IMR-90 (cell line): ENCODE measurements at regions not wholly inside any gene's neighbourhood (a gene's known extent, or its start where the extent isn't known, plus 50 kb on each side); places are given as distances from the start of the nearest gene placed in this dataset.

ENCODE experiments used
- ATAC-seq: fragments of 200-7000 bp; cut with Tn5 transposase; 2 replicates; pipeline ENCODE4 v1.9.1; 2020; ENCODE audit warnings: low read depth, mild to moderate bottlenecking, moderate library complexity
- BruUV-seq: library from RNA; stranded (reverse); fragments of 400-500 nt; replicated peaks from 2 replicates; lab custom pipeline; 2021; lab: Mats Ljungman, UMichigan
- CTCF ChIA-PET: fragments of 300-600 bp; formaldehyde crosslinking; extraction: SDS; loops from one replicate; lab custom pipeline; 2021; ENCODE audit warnings: antibody characterized with exemption; lab: Yijun Ruan, JAX
- POLR2A ChIA-PET: fragments of 300-600 bp; sonication (Branson Sonifier 250); formaldehyde crosslinking; loops from one replicate; lab custom pipeline; 2022; ENCODE audit warnings: antibody characterized with exemption; ENCODE audit not compliant: unreplicated experiment; lab: Charles Lee
- DNase-seq: peaks from one replicate; pipeline ENCODE4 v3.0.0; 2013
- H2AFZ ChIP-seq: replicated peaks from 2 replicates; pipeline ENCODE3; 2013; ENCODE audit warnings: low read length, mild to moderate bottlenecking; ENCODE audit not compliant: poor library complexity
- H2AK5ac ChIP-seq: 2 replicates; pipeline ENCODE4 v1.6.1; 2013; ENCODE audit warnings: low read depth, low read length, inconsistent platforms
- H2AK9ac ChIP-seq: replicated peaks from 2 replicates; pipeline ENCODE3; 2013; ENCODE audit warnings: mild to moderate bottlenecking, low read depth, low read length, moderate library complexity; ENCODE audit not compliant: poor library complexity
- H2BK120ac ChIP-seq: 2 replicates; pipeline ENCODE4 v1.6.1; 2013; ENCODE audit warnings: low read depth, low read length, inconsistent platforms
- H2BK15ac ChIP-seq: 3 replicates; pipeline ENCODE4 v1.6.1; 2013; ENCODE audit warnings: low read depth, low read length, inconsistent platforms
- H2BK20ac ChIP-seq: 2 replicates; pipeline ENCODE4 v1.6.1; 2013; ENCODE audit warnings: low read depth, mild to moderate bottlenecking, inconsistent platforms, low read length, moderate library complexity
- H2BK5ac ChIP-seq: 2 replicates; pipeline ENCODE4 v1.6.1; 2013; ENCODE audit warnings: mild to moderate bottlenecking, low read depth, low read length, inconsistent platforms; ENCODE audit not compliant: poor library complexity, severe bottlenecking
- H3K14ac ChIP-seq: replicated peaks from 2 replicates; pipeline ENCODE4 v1.6.1; 2013; ENCODE audit warnings: low read depth, low read length, inconsistent platforms
- H3K18ac ChIP-seq: 2 replicates; pipeline ENCODE4 v1.6.1; 2013; ENCODE audit warnings: low read depth, low read length, control low read depth
- H3K23ac ChIP-seq: 2 replicates; pipeline ENCODE4 v1.6.1; 2013; ENCODE audit warnings: low read depth, low read length, inconsistent platforms
- H3K27ac ChIP-seq: 2 replicates; pipeline ENCODE4 v1.5.1; 2013; ENCODE audit warnings: mild to moderate bottlenecking, control low read depth, low read length; ENCODE audit not compliant: insufficient read depth
- H3K27me3 ChIP-seq: 2 replicates; pipeline ENCODE4 v1.6.1; 2013; ENCODE audit warnings: low read length; ENCODE audit not compliant: control insufficient read depth, insufficient read depth
- H3K36me3 ChIP-seq: 2 replicates; pipeline ENCODE4 v1.6.1; 2013; ENCODE audit warnings: low read length, mixed read lengths; ENCODE audit not compliant: control insufficient read depth, insufficient read depth
- H3K4ac ChIP-seq: 2 replicates; pipeline ENCODE4 v1.6.1; 2013; ENCODE audit warnings: low read depth, low read length, inconsistent platforms
- H3K4me1 ChIP-seq: 2 replicates; pipeline ENCODE4 v1.6.1; 2013; ENCODE audit warnings: low read length, mixed read lengths; ENCODE audit not compliant: control insufficient read depth, insufficient read depth
- H3K4me2 ChIP-seq: 2 replicates; pipeline ENCODE4 v1.6.1; 2013; ENCODE audit warnings: low read depth, mild to moderate bottlenecking, control low read depth, low read length, moderate library complexity
- H3K4me3 ChIP-seq: 2 replicates; pipeline ENCODE4 v1.5.1; 2013; ENCODE audit warnings: low read depth, mild to moderate bottlenecking, control low read depth, low read length, moderate library complexity; ENCODE audit not compliant: insufficient read depth
- H3K56ac ChIP-seq: 2 replicates; pipeline ENCODE4 v1.6.1; 2013; ENCODE audit warnings: low read length, inconsistent platforms; ENCODE audit not compliant: insufficient read depth; ENCODE audit errors: extremely low read depth
- H3K79me1 ChIP-seq, 2 experiments: 2 replicates each; pipeline ENCODE4 v1.6.1; 2013; ENCODE audit warnings: low read length in 2 of 2, inconsistent platforms in 1 of 2, low read depth in 1 of 2
- H3K9ac ChIP-seq: 2 replicates; pipeline ENCODE4 v1.6.1; 2013; ENCODE audit warnings: low read depth, low read length, control low read depth
- H3K9me1 ChIP-seq: 2 replicates; pipeline ENCODE4 v1.6.1; 2013; ENCODE audit warnings: low read length, inconsistent platforms; ENCODE audit not compliant: insufficient read depth
- H3K9me3 ChIP-seq: 2 replicates; pipeline ENCODE4 v1.6.1; 2013; ENCODE audit warnings: low read length; ENCODE audit not compliant: control insufficient read depth, insufficient read depth
- H4K20me1 ChIP-seq: 2 replicates; pipeline ENCODE4 v1.6.1; 2013; ENCODE audit warnings: low read length, inconsistent platforms; ENCODE audit not compliant: insufficient read depth
- H4K5ac ChIP-seq: 2 replicates; pipeline ENCODE4 v1.6.1; 2013; ENCODE audit warnings: mild to moderate bottlenecking, low read depth, low read length, control low read depth
- H4K8ac ChIP-seq, 2 experiments: 2 replicates each; pipeline ENCODE4 v1.6.1; 2013; ENCODE audit warnings: low read depth in 2 of 2, low read length in 2 of 2, control low read depth in 1 of 2, inconsistent platforms in 1 of 2
- H4K91ac ChIP-seq: 2 replicates; pipeline ENCODE4 v1.6.1; 2013; ENCODE audit warnings: low read depth, low read length, inconsistent platforms; ENCODE audit not compliant: insufficient read depth
- BHLHE40 ChIP-seq: fragments of 150-350 bp; IDR thresholded peaks from 2 replicates; pipeline ENCODE4 v1.6.1; 2016; ENCODE audit warnings: mild to moderate bottlenecking, low read depth, low read length
- CEBPB ChIP-seq: IDR thresholded peaks from 2 replicates; pipeline ENCODE4 v1.6.1; 2012; ENCODE audit warnings: low read depth, low read length, improper control_type of control experiment
- CHD1 ChIP-seq: IDR thresholded peaks from 2 replicates; pipeline ENCODE4 v1.6.1; 2012; ENCODE audit warnings: low read depth, low read length, improper control_type of control experiment
- CTCF ChIP-seq: conservative IDR thresholded peaks from 2 replicates; pipeline ENCODE4 v1.5.1; 2012; ENCODE audit warnings: mild to moderate bottlenecking, low read depth, low read length, improper control_type of control experiment
- ELK1 ChIP-seq: fragments of 150-350 bp; IDR thresholded peaks from 2 replicates; pipeline ENCODE4 v1.6.1; 2016; ENCODE audit warnings: low read depth, mild to moderate bottlenecking, low read length, moderate library complexity, borderline replicate concordance
- FOS ChIP-seq: fragments of 150-350 bp; IDR thresholded peaks from 2 replicates; pipeline ENCODE4 v1.6.1; 2016; ENCODE audit warnings: low read depth, low read length
- MAFK ChIP-seq: IDR thresholded peaks from 2 replicates; pipeline ENCODE4 v1.6.1; 2012; ENCODE audit warnings: low read depth, low read length, improper control_type of control experiment
- MAZ ChIP-seq: IDR thresholded peaks from 2 replicates; pipeline ENCODE4 v1.6.1; 2012; ENCODE audit warnings: low read depth, mild to moderate bottlenecking, low read length, improper control_type of control experiment, moderate library complexity, borderline replicate concordance
- MXI1 ChIP-seq: IDR thresholded peaks from 2 replicates; pipeline ENCODE4 v1.6.1; 2012; ENCODE audit warnings: low read depth, mild to moderate bottlenecking, low read length, moderate library complexity, borderline replicate concordance
- NFE2L2 ChIP-seq: fragments of 150-350 bp; IDR thresholded peaks from 2 replicates; pipeline ENCODE4 v1.6.1; 2016; ENCODE audit warnings: low read depth, mild to moderate bottlenecking, low read length
- POLR2A ChIP-seq: IDR thresholded peaks from 2 replicates; pipeline ENCODE4 v1.6.1; 2012; ENCODE audit warnings: mild to moderate bottlenecking, low read depth, low read length
- RAD21 ChIP-seq: IDR thresholded peaks from 2 replicates; pipeline ENCODE4 v1.6.1; 2012; ENCODE audit warnings: low read length, improper control_type of control experiment
- RCOR1 ChIP-seq: IDR thresholded peaks from 2 replicates; pipeline ENCODE4 v1.6.1; 2012; ENCODE audit warnings: mild to moderate bottlenecking, low read length, improper control_type of control experiment; ENCODE audit not compliant: insufficient replicate concordance
- RFX5 ChIP-seq: IDR thresholded peaks from 2 replicates; pipeline ENCODE4 v1.8.0; 2012; ENCODE audit warnings: low read depth, mild to moderate bottlenecking, low read length, moderate library complexity
- SMC3 ChIP-seq: fragments of 150-350 bp; IDR thresholded peaks from 2 replicates; pipeline ENCODE4 v1.6.1; 2016; ENCODE audit warnings: low read depth, mild to moderate bottlenecking, antibody characterized with exemption, low read length, moderate library complexity
- USF2 ChIP-seq: fragments of 150-350 bp; IDR thresholded peaks from 2 replicates; pipeline ENCODE4 v1.6.1; 2017; ENCODE audit warnings: mild to moderate bottlenecking, antibody characterized with exemption, low read length, low read depth
- WGBS, 2 experiments: methylation state at CpG; one replicate each; pipeline versions ENCODE4 v1.1.5 to v1.1.7; 2013; ENCODE audit warnings: missing lambda C conversion rate in 2 of 2; ENCODE audit not compliant: insufficient read length in 1 of 2; ENCODE audit errors: extremely low coverage in 2 of 2; 5-methylcytosine and 5-hydroxymethylcytosine counted together
- dilution Hi-C: fragments of 300-500 bp; cut with HindIII; formaldehyde crosslinking; loops from one replicate; pipeline ENCODE4 v1.14.3; 2018; ENCODE audit warnings: low sequenced_read_pairs; ENCODE audit not compliant: unreplicated experiment
- in situ Hi-C: fragments of 300-500 bp; cut with MboI; formaldehyde crosslinking; loops from 3 replicates; pipeline ENCODE4 v1.14.3; 2019; ENCODE audit warnings: low sequenced_read_pairs, inconsistent platforms, mixed read lengths
- intact Hi-C: fragments of 100-400 bp; cut with micrococcal nuclease; formaldehyde crosslinking; loops from 2 replicates; pipeline ENCODE4 v1.10.0; 2022

- H3K27ac ChIP-seq, result no peak overlapping the region
- H3K4ac ChIP-seq, result no peak overlapping the region
- no peaks in the 10 kb centered on the region for H3K36me3 ChIP-seq
- CTCF ChIA-PET, result no interaction called here
- no peaks in the 10 kb centered on the region for H4K20me1 ChIP-seq
- H3K56ac ChIP-seq, result no peak overlapping the region
- no peak overlapping the region for H4K91ac ChIP-seq
- BruUV-seq, result no TSS peak
- no peaks in the 10 kb centered on the region for H3K79me1 ChIP-seq
- H2BK15ac ChIP-seq, result no peak overlapping the region
- WGBS, 2 experiments, result no CpG with 5 or more reads among the region's 2 CpGs
- no peak overlapping the region for H3K4me3 ChIP-seq
- dilution Hi-C loops, result no loop called here
- in situ Hi-C loops, result no loop called here
- TF ChIP-seq MAZ (no peak), RAD21 (no peak), USF2 (no peak), MAFK (no peak), CTCF (no peak), CHD1 (no peak), RCOR1 (no peak), RFX5 (no peak), NFE2L2 (no peak), SMC3 (no peak), MXI1 (no peak), FOS (no peak), BHLHE40 (no peak), ELK1 (no peak), POLR2A (no peak), CEBPB (no peak)
- POLR2A ChIA-PET, result no interaction called here
- DNase-seq, result no peak
- no peak overlapping the region for H4K5ac ChIP-seq
- H3K9me3 ChIP-seq, result no peaks in the 10 kb centered on the region
- no peak overlapping the region for H2BK5ac ChIP-seq
- no peaks in the 10 kb centered on the region for H3K9me1 ChIP-seq
- H3K18ac ChIP-seq, result no peak overlapping the region
- H3K23ac ChIP-seq, result no peak overlapping the region
- no peak overlapping the region for H2AK9ac ChIP-seq
- H3K14ac ChIP-seq, result no peak overlapping the region
- H4K8ac ChIP-seq, result no peak overlapping the region
- no peaks in the 10 kb centered on the region for H3K4me1 ChIP-seq
- H3K9ac ChIP-seq, result no peak overlapping the region
- intact Hi-C loops, result no loop called here
- no peak overlapping the region for H3K4me2 ChIP-seq
- H2BK20ac ChIP-seq, result no peak overlapping the region
- no peak overlapping the region for H2AFZ ChIP-seq
- H2AK5ac ChIP-seq, result no peak overlapping the region
- no peaks in the 10 kb centered on the region; the same call in 1 of the 2 replicates for H3K27me3 ChIP-seq
- no peak overlapping the region for H2BK120ac ChIP-seq
- no peak for ATAC-seq
These were observed 133.6 kb upstream of the RASGEF1B start for GRCh38 chr4:81605271-81605670.
